ENCODE measurements at regions not wholly inside any gene's neighbourhood (a gene's known extent, or its start where the extent isn't known, plus 50 kb on each side); places are given as distances from the start of the nearest gene placed in this dataset.

DNA sequence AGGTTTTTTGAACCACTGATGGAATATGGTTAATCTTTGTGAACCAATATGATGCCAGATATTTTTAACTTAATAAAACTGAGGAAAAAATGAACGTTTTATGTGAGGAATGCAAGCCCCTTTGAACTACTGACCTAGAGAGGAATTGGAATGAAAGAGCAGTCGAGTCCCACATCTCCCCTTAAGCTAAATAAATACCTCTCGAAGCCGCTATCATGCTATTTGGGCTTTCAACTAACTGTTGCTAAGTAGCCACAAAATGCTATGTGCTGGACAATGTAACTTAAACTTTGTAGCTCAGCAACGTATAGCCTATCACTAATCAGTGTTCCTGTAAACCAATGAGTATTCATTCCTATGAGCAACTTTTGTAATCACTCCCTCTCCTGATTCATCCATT, 1037.2 kb downstream of the SQOR start:
- DNase-seq = no peak

DNA sequence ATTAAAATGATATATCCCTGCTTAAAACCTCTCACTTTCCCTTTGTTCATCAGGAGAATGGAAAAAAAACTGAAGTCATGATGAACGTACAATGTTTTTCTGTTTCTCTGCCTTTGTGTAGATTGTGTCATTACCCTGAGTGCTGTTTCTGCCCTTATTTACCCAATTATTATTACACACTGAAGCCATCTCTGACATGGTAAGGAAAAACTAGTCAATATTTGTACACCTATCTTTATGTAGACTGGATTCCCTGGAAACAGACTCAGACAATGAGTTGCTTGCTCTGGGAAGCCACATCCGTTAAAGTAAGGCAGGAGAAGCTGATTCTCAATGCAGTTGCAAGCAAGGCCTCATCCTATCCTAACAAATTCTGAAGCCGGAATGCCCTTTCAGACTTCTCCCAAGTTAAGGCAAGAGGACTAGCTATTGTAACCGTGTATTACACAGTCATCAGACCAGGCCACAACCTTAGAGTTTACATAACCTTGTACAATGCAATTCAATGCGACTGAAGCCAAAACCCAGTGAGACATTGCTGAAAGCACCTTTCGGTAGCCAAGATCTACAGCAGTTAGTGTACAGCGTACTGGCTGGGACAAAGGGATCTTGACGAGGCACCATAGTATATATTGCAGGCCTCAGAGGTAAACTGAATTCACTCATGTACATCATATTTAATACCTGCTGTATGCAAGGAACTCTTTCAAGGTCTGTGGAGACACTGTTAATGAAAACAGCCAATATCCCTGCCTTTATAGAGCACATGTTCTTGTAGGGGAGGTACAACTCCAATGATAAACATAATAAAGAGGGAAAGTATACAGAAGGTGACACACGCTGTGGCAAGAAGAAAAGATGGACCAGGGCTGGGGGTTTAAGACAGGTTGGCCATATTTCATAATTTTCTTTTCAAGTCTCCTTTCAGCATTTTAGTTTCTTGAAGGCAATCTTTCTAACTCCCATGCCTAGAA, 1040.8 kb upstream of the SEMA6D start:
- no peak for DNase-seq

DNA sequence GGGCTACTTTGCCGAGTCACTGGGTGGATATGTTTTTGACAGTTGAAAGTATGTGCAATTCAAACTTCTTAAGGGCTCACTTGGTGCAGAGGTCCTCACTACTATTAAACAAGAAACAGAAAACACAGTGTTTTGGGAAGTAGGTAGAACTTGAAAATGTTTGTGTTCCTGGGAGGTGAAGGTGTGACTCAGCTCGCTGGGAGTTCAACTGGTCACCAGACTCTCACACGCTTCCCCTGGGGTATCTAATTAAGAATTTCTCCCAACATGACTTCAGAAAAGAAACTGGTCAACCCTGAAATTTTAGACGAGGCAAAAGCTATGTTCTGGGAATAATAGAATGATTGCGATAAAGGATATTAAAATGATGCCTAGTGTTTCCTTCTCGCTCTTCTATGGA, 1039.8 kb upstream of the SEMA6D start:
- no peak for DNase-seq

DNA sequence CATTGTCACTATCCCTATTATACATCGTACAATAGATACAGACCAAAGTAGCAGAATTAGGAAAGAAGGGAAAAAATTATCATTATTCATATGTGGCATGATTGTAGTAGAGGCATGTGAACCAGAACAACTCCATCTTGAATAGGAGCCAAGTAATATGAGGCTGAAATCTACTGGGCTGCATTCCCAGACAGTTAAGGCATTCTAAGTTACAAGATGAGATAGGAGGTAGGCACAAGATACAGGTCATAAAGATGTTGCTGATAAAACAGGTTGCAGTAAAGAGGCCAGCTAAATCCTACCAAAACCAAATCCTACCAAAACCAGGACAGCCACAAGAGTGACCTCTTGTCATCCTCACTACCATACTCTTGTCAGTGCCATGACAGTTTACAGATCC, 1035.4 kb upstream of the SEMA6D start:
- DNase-seq = no peak

DNA sequence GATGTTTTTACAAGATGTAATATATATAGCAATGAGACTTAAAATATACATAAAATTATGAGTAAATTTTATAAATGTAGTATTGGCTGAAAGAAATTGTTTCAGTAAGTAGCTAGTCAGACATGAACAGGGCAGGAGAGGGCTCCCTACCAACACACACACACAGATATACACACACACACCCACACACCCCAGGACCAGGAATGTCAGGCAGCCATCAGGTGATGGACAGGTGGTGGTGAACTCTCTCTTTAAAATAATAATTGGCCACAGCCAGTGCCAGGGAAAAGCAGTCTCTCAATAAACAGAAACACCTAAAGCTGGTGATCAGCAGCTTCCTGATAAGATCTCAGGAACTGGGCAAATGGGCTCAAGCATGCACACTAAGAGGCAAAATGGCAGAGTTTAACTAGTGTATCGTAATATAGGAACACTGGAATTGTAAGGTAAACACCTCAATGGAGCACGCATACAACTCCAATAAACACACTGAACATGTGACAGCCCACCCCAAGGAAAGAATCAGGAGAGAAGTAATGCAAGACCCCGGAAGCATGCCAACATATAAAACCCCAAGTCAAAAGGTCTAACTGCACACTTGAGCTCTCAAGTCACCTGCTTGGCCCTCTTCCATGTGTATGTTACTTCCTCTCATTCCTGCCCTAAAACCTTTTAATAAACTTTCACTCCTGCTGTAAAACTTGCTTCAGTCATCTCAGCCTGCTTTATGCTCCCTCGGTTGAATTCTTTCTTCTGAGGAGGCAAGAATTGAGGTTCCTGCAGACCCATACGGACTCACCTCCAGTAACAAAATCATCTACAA, 1034.1 kb upstream of the SEMA6D start:
- no peak for DNase-seq

DNA sequence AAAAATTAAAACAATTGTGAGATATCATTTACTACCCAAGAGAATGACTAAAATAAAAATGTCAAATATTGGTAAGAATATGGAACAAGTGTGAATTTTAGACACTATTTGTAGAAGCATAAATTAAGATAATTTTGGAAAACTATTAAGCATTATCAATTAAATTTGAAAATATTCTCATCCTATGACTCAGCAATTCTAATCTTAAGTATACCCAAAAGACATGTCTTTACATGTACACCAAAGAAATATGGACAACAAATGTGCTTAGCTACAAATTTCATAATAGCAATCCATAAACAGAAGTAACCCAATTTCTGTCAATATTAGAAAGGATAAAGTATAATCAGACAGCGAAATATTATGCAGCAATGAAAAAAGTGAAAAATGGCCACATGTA, 1032.2 kb upstream of the SEMA6D start:
- no peak for DNase-seq

DNA sequence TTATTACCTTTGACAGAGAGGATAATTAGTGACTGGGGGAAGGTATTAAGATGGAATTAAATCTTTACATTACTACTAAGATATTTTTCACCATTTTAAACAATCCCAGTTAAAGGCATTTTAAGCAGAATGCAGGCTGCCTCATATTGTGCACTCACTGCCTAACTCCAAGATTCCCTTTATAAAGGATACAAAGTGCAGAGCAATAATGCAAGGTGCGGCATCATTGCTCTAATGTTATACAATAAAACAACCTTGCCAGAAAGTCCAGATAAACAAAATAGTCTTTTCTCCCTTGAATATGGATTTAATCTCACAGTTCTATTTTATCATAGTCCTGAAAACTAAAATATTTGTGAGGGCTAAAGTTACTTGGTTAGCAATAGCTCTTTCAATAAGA, 1031.6 kb upstream of the SEMA6D start:
- DNase-seq = no peak

DNA sequence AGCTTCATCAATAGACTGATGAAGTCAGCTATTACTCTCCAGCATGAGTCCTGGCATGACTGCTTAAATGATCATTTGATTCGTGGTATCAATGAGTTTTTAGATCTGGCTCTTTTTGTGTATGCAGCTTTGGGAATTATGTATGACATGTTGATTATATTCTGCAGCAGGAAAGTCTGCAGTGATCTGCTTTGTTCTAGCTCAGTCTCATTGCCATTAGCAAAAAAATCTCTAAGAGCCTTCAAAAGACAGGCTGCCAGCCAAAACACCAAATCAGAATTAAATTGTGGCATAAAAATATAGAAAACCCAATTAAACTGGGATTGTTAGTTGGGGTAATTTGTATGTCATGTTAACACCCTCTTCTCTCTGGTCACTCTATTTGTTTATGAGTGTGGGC, 1021.0 kb upstream of the SEMA6D start:
- DNase-seq = no peak

DNA sequence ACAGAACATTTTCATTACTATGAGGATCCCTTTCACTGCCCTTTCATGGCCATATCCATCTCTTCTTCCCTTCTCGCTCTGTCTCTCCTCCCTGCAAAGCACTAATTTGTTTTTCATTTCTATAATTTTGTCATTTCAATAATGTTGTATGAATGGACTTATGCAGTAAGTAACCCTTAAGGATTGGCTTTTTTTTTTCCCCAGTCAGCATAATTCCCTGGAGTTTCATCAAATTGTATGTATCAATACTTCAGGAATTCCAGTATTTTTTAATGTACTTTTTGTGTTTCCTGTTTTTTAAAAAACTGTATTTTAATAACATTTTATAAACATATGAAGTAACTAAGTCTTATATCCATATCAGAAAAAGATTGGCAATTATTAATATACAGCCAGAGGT, 1016.0 kb upstream of the SEMA6D start:
- no peak for DNase-seq

DNA sequence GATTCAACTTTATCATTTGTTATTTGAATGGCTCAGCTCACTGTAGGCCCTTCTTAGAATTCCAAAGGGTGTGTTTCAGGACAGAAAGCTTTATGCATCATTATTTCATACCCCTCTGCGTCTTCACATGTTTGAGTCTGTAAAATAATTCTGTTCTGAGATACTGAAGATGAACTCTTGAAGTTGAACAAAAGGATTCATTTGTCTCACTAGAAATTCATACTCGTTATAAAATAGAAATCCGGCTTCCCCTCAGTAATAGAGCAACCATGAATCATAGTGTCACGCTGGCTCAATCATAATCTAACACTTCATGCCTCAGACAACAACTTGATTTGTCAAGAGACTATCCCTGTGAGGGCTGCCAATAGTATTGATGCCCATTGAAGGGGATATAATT, 1015.4 kb upstream of the SEMA6D start:
- no peak for DNase-seq

DNA sequence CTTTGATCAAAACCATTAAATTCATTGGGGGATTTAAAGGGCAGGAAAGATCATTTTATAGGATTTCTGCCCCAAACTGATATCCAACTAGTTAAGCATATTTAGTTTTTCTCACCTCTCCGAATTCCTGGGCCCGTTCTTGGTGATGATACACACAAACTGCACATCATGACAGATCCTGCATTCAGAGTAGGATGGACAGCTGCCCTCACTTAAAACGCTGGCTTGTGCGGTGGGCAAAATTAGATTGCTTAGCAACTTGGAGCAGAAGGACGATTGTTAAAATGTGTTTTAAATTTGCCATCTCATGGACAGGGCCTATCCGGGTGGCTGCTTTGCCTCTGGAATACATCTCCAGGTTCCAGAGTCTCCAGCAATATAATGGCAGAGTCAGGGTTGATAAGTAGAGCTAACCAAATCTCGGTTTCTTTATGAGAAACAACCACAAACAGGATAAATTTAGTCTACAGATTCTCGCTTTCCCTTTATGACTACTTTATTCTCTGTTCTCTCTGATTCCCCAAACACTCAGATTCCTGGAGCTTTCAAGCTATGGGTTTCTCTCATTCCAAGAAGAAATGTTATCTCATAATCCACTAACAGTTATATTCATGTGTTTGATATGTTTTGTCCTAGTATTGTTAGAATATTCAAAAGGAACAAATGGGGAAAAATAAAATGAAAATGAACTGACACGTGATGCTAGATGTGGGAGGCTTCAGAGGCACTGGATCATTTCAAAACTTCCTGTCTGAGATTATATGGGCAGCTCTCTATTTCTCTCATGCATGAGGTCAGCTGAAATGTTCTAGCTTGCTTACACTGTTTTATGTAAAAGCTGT, 1014.1 kb upstream of the SEMA6D start:
- DNase-seq = no peak

DNA sequence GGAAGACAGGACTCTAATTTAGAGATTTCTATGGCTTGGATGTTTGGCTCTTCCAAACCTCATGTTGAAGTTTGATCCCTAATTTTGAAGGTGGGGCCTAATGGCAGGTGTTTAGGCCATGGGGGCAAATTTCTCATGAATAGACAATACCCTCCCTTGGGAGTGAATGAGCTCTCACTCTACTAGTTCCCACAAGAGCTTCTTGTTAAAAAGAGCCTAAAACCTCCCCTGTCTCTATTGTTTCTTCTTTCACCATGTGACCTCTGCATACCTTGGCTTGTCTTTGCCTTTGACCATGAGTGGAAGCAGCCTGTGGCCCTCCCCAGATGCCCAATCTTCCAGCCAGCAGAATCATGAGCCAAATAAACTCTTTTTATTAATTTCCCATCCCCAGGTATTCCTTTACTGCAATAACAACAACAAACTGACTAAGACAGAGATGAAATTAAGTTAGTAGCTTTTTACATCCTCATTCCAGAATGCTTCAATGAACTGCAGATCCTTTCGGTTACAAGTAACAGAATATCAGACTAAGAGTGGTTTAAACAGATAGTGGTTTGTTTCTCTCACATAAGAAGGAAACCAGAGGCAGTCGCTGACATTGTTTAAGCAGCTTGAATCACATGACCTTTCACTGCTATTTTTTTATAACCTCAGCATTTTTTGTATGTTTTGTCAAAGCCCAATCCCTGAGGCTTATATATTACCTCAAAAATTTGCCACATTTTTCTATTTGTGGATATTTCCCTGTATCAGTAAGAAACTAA, 1013.3 kb upstream of the SEMA6D start:
- DNase-seq = no peak

DNA sequence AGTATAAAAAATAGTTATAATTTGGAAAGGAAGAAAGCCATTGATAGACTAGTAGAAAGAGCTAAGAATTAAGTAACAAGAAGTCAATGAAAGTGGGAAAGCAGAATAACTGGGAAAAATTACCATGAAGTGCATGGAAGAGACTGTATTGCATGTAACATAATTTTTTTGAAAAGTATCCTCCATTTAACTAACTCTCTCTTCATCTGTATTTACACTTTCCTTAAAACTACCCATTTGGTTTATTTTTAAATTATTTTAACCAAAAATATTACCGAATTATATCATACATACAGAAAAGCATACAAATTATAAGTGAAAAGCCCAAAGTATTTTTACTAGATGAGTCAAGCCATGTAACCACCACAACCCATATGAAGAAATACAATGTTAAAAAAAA, 1009.9 kb upstream of the SEMA6D start:
- no peak for DNase-seq

DNA sequence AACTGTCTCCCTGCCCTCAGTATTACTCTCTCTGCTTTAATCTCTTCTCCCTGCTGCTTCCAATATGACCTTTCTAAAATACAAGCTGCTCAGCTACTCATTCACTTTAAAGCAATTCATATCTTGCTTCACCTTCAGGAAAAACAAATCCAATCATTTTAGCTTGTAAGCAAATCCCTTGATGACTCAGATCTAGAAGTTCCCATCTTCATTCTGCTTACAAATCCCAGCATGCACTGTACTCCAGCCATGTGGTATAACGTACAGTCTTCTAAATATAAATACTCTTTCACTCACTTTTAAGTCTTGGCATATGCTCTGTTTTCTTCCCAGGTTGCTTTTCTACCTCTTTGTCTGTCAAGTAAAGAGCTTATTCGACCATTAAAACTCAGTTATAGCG, 1009.1 kb upstream of the SEMA6D start:
- no peak for DNase-seq

DNA sequence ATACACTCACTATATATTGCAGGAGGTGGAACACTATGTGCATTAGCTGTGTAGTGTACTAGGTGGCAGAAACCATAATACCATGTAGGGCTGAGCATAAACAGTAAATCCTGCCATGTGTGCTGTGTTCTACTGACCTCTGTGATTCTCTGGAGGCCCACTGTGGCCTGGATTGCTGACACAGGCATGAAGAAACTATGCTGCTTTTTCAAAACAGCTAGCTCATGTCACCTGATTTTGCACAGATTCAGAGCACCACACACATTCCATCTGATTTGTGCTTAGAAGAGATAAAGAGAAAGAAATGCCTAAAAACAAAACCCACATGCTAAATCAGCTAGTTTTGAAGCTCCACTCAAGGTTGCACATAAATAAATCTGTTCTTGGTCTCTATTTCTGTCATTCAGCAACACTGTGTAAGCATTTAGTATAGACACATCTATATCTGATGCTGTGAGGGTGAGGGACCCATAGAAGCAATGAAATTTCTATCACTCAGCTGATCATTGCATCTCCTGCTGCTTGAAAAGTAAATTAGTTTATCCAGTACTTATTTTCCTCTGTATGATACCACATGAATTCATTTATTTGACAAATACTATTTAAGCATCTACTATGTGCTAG, 1007.7 kb upstream of the SEMA6D start:
- no peak for DNase-seq

DNA sequence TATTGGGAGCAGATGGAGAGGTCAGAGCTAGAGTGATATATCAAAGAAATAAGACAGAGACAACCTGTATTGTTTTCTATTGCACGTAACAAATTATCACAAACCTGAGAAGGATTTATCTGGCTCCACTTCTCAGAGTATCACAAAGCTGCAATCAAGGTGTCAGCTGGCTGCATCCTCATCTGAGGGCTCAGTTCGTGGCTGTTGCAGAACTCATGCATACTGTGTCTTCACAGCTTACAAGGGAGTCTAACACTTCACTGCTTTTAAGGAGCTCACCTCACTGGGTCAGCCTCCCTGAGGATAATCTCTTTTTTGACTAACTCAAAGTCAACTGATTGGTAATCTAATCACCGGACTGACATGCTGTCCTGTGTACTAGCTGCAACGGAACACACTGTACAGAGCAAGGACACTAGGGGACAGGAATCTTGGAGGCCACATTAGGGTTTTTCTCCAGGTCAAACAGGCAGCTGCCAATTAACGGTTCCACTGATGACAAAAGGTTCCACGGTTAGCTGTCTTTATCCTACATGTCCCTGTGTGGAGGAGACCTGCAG, 1006.8 kb upstream of the SEMA6D start:
- DNase-seq = no peak

DNA sequence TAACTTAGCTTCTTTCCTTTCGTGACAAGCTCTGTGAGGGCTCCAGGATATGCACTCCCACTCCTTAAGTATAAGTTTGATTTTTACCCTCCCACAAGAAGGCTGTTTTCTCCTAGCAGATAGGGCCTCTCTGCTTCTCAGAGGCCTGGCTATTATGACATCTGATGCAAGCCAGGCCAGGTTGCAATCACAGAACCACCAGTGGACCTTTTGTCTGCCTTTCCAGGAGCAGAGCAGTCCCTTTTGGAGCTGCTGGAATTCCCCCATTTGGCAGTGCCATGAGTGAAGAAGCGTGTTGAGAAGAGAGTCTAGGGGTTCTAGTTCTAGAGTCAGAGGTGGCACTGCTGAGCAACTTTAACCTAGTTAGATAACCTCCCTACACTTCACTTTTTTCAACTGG, 1004.3 kb upstream of the SEMA6D start:
- no peak for DNase-seq

DNA sequence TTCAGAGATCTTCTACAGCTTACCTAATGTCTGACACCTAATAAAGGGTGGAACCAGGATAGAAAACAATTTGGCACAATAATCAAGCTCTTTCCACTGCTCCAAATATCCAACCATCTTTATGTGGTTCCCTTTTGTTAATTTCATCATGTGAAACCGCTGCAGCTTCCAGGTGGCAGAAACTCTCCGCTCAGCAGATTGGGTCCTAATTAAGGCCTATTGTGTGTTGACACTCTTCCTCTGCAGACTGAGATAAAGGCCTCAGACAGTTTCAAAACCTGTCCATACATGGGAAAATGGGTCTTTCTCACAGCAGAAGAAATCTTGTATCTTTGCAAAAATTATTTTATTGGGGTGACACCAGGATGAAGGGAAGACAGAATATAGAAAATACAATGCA, 1002.4 kb upstream of the SEMA6D start:
- no peak for DNase-seq

DNA sequence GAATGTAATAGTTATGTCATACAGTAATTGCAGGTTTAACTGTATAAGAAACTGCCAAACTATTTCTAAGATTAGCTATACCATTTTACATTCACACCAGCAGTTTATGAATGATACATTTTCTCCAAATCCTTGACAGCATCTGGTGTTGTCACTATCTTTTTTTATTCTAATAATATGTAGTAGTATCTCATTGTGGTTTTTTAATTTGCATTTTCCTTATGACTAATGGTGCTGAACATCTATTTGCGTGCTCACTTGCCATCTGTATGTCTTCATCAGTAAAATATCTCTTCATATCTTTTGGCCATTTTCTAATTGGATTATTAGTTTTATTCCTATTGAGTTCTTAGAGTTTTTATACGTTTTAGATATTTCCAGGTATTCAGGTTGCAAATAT, 994.0 kb upstream of the SEMA6D start:
- DNase-seq = no peak

DNA sequence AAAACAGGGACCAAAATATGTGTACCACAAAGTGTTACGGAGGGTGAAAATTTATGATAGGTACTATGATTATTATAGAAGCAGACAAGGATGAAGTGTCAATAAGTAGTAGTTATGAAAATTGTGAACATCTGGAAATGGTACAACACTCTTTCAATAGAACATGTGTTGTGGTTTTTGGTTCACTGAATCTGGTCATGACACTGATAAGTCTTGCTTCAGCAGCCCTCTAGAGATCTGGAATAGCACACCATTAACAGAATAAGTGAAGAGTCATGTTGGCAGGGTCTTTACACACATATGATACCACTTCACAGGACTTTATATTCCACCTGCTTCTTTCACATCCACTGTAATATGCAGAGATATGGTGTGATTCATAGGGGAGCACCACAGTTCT, 985.2 kb upstream of the SEMA6D start:
- no peak for DNase-seq

DNA sequence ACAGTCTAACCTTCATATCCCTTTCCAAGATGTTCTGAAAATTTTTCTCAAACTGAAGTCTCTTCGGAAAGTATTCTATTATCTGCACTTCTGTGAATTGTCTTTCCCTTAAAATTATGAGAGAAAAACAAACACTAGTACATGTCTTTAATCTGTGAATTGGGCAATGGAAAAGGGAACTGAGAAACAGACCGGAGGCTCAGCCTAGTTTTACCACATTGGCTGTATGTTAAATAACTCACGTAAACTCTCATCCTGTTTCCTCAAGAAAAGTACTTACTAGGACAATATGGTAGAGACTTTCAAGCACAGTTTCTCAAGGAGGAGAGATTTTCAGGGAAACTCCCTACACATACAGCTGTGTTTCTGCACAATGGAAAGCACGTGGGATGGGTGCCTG, 982.2 kb upstream of the SEMA6D start:
- no peak for DNase-seq

DNA sequence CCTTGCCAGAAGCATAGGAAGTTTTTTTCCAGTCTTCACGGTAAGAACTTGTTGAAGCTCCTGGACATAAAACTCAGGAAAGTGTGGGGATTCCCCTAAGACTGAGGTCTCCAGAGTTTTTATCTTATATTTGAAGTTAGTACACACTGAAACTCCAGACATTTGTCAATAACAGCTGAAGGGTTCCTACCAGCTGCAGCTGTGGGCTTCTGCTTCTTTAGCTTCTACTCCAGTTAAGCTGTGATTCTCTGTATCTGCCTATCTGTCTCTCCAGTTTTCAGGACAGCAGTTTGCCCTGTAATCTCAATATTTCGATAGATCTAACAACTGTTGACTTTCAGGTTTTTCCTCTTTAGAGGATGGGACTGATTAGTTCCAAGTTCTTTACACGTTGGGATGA, 966.0 kb upstream of the SEMA6D start:
- no peak for DNase-seq

Measured in activated CD4-positive, alpha-beta T cell treated with anti-CD3 and anti-CD28 coated beads for 48 hours (primary cell).